A172 (cell line): ENCODE measurements at regions not wholly inside any gene's neighbourhood (a gene's known extent, or its start where the extent isn't known, plus 50 kb on each side); places are given as distances from the start of the nearest gene placed in this dataset.
A peak's percentile ranks its signal among the peaks of the same experiment; 100 is the strongest.

Experiments used
- DNase-seq: peaks from one replicate; pipeline ENCODE4 v3.0.0-alpha.2; 2015; ENCODE audit warnings: low spot score

- DNase-seq = no peak
These were observed 1032.8 kb upstream of the RAG2 start for GRCh38 chr11:37630866-37631265.

DNA sequence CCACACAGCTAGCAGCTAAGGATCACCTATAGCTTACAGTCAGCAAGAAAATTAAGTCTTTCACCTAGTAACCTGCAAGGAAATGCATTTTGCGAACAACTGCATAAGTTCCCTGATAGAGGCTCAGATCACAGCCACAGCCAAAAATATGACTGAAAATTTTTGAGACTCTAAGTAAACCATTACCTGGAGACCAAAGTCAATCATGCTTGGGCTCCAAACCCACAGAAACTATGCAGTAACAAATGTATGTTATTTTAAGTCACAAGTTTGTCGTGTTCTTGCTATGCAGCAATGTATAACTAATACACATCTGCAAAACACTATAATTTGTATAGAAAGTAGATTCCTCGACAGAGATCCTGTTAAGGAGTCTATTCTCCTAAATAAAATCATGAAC is 1025.7 kb upstream of the RAG2 start:
- DNase-seq = no peak

DNA sequence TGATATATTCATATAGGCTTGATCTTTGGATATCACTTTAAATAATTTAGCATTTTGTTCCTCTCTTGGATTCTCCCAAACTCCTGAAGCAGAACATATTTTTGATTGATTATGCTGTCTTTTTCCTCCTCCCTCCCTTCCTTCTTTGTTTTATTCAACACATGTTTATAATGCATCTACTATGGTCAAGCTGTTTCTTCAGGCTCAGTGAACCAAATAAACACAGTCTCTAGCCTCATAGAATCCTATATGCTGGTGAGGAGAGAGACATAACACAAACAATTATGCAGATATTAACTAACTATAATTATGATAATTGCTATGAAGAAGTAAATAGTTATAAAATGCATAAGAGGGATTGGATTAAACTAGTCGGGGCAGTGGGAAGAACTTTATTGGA is 1023.6 kb upstream of the RAG2 start:
- DNase-seq = no peak

DNA sequence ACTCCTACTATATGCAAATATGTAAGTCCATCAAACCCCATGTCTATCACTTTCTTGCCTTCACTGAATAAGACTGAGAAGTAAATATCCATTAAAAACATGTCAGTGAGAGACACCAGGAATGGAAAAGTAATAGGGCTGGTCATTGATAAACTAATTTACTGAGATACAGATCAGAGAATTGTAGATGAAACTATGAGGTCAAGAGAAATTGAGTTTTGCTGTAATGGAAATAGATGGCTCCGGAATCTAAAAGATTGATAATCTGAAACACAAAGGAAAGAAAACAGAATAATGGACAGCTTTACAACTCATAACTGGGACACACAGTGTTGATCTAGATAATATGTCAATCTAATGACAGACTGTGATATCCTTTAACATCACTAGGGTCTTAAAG is 1018.3 kb upstream of the RAG2 start:
- no peak for DNase-seq

GRCh38 chr11:37613031-37613430 is 1015.0 kb upstream of the RAG2 start:
- DNase-seq = no peak

DNA sequence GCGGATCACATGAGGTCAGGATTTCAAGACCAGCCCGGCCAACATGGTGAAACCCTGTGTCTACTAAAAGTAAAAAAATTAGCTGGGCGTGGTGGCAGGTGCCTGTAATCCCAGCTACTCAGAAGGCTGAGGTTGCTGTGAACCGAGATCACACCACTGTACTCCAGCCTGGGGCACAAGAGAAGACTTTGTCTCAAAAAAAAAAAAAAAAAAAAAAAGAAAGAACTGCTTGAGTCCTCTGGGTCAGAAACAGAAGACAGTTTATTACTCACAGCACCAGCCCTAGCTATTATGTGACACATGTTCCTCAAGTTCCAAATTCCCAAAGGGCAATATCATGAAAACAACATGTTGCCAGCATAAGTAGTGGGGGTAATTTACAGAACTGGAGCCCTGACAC is 1014.1 kb upstream of the RAG2 start:
- DNase-seq = no peak

- no peak for DNase-seq
These were observed 1007.2 kb upstream of the RAG2 start for GRCh38 chr11:37605229-37605628.

DNA sequence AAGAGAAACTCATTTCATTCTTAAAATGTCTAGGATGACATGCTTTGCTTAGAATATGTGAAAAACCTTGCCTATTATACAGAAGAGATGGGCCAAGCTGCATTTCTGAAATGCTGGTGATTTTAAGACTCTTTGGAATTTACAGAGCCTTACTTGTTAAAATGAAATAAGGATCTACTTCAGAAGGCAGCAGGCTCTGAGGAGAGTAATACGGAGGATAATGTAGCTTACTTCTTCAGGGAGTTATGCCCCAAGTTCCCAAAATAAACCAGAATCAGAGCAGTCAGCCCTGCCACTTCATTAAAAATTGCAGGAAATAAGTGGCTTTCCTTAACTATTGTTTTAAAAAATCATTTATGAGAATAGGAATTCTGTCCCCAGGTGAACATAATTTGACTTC is 1000.3 kb upstream of the RAG2 start:
- no peak for DNase-seq

- no peak for DNase-seq
These were observed 999.7 kb upstream of the RAG2 start for GRCh38 chr11:37597776-37598175.

DNA sequence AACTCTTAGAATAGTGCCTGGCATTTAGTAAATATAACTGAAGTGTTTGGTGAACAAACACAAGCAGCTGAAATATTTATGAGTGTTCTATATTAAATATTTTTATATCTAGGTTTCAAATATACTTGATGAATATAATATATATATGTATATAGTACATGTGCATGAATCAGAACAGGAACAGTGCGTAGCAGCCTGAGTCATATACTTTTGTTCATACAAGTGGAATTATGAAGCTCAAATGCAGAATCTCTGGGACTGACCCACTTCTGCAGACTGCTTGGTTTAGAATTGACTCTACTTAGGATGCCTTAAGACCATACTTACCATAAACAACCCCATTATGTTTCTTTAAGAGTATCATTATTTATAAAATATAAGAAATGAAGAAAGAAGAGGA is 997.8 kb upstream of the RAG2 start:
- no peak for DNase-seq

DNA sequence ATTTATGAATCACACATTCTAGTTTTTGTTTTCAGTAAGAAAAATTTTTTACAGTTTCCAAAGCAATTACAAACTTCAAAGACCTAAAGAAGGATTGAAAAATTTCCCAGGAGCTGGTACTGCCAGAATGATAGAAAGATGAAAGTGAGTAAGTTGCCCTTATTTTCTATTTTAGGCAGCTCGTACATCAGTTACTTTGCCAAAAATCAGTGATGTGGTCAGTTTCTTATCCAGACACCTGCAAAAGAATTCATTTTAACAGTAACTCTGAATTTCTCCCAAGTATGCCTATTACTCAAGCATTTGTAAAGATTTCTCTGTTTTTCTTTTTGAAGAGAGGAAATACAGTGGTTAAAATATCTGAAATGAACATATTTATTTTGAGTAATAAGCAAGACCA is 976.3 kb upstream of the RAG2 start:
- DNase-seq = peak; percentile 28

DNA sequence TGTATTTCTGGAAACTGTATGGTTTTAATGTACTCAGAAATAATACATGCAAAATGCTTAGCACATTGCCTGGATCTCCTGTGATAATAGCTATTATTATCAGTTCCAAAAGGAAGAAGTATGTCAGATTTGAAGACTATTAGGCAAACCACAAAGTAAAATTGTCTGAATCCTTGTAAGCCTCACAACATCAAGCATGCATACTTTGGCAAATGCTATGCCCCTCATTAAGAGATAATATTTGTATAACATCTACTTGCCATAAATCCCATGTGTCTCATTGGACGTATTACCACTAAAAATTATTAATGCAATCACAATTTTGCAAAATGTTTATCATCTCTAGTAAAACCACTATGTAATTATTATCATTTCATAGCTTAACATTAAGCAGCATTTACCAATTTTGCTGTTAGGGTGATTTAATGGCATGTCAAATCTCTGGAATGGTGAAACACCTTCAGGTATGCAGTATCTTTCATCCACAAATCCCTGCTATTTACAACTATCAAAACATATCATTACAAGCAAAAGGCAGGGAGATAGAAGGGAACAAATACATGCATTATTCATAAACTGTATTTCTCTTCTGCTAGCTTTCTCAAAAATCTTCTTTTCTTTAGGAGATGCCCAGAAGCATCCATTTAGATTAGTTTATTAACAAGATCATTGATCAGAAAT is 974.6 kb upstream of the RAG2 start:
- DNase-seq = no peak

- peak; percentile 32 for DNase-seq
These were observed 973.2 kb upstream of the RAG2 start for GRCh38 chr11:37571246-37571645.

DNA sequence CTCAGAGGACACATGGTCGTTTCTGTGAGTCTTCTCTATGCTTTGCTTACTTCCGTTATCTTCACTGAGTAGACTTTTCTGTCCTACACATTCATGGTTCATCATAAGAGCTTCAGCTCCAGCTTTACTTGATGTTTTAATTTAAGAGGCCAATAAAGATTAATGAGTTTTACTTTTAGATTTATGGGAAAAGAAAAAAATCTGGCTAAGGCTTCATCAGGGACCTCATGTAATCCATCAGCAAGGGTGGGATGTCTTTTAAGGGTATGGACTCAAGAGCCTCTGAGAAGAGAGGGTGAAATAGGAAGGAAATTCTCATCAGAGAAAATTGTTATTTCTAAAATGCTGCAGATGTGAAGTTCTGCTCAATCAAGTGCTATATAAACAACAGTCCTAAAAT is 963.0 kb upstream of the RAG2 start:
- DNase-seq = no peak

- no peak for DNase-seq
These were observed 962.3 kb upstream of the RAG2 start for GRCh38 chr11:37560346-37560745.

DNA sequence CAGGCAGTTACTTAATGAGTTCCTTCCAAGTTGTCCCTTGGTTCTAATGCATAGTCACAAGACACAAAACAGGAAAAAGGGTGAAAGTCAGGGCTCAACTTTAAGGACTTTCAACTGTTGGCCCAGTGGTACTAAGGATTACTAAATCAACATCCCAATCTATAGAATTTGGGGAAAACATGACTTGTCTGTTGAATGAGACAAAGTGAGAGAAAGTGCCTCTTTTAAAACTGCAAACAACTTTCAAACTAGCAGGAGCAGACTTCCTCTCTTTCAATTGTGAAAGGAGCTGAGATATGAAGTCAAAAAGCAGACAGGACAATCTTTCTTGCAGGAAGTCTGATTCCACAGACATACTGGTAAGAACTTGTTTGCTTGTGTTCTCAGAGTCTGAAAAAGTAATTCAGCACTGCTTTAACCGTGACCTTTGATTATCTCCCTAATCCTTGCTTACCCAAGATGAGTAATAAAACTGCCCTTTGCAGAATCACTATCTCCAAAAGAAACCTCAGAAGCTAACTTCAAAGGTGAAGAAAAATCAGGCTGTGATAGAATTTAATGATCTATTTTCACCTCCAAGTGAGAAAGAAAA is 960.7 kb upstream of the RAG2 start:
- DNase-seq = peak; percentile 6

DNA sequence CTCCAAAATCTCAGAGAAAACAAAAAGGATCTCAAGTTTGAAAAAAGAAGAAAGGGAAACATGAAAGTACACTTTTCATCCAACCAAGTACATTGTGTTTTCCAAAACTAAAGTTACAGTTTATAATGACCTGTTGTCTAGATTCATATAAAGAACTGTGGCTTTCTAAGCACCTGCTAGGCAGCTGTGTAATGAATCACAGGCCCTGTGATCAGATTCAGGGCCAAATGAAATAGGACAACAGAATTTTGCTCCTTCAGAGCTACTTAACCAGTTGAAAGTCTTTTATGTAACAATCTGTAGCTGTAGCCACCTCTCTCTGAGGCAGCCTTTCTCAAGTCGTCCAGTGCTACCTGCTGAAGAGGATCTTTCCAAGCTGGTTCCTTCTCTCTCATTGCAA is 960.0 kb upstream of the RAG2 start:
- DNase-seq = no peak

- DNase-seq = no peak
These were observed 954.2 kb upstream of the RAG2 start for GRCh38 chr11:37552284-37552683.

DNA sequence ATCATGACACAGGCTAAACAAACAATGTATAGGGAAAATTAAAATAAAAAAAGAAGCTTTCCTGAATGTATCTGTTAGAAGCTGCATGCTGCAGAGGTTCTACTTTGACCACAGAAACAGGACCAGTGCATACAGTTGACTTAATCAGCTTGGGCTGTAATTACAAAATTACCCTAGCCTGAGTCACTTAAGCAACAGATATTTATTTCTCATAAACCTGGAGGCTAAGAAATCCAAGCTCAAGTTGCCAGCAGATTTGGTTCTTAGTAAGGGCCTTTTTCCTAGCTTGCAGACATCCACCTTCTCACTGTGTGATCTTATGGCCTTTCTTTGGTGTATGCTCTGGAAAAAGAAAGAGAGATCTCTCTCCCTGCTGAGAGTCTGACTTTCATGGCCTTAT is 946.5 kb upstream of the RAG2 start:
- no peak for DNase-seq

DNA sequence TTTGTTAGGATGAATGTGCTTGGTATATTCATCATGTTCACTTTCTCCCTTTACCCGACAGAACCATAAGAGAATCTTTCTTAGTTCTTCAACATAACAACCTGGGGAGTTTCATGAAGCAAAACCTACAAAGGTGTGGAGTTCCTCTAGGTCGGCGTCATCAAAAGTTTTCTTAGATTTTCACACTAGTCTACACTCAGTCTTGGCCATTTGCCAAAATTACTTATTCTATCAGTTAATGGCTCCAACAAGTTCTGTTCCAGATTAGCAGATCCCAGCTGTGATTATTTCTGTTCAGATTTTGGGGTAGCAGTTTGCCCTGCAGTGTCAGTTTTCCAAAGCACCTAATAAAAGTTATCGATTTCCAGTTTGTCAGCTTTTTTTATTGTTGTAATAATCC is 935.8 kb upstream of the RAG2 start:
- DNase-seq = no peak

DNA sequence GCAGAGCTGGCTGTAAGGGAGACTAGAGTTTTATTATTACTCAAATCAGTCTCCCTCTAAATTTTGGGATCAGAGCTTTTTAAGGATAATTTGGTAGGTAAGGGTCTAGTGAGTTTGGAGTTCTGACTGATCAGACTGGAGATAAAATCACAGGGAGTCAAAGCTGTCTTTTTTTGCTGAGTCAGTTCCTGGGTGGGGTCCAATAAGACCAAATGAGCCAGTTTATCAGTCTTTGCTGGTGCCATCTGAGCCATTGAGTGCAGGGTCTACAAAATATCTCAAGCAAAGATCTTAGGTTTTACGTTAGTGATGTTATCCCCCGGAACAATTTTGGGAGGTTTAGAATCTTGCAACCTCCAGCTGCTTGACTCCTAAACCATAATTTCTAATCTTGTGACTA is 935.1 kb upstream of the RAG2 start:
- DNase-seq = no peak

DNA sequence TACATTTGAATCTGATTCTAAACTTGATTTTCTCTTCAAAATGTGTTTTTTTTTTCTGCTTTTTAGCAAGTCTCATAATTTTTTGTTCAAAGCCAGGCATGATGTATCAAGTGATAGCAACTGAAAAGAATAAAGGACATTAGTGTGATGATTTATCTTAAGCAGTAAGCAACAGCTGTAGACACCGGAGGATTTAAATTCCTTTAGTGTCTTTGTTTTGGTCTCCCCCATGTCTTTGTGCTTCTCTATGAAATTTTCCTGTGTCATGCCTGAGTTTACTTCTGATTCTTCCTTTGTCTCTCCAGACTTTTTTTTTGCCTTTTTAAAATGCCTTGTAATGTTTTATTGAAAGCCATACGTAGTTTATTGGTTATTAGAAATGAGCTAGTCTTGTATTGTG is 934.2 kb upstream of the RAG2 start:
- no peak for DNase-seq

DNA sequence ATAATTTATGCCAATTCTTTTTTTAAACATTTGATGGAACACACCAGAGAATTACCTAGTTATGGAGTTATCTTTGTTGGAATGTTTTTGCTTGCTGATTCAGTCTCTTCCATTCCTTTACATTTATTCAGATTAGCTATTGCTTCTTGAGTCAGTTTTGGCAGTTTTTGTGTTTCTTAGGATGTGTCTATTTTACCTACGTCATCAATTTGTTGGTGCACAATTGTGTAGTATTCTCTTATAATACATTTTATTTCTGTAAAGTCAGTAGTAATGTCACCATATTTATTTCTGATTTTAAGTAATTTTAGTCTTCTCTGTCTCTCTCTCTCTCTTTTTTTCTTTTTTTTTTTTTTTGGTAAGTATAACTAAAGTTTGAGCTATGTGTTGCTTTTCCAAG is 929.5 kb upstream of the RAG2 start:
- DNase-seq = no peak

DNA sequence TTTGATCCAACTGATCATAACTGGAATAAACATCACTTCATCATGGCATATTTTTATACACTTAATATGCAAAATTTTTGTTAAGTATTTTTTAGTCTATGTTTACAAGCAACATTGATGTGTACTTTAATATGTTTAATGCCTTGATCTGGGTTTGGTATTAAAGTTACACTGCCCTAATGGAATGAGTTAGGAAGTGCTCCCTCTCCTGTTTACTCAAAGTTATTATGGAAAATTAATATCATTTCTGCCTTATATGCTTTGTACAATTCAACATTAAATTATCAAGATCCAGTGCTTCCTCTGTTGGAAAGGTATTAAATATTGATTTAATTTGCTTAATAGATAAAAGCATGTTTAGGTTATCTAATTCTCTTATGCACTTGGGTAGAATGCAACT is 927.3 kb upstream of the RAG2 start:
- DNase-seq = no peak
